ENCODE measurements at regions not wholly inside any gene's neighbourhood (a gene's known extent, or its start where the extent isn't known, plus 50 kb on each side); places are given as distances from the start of the nearest gene placed in this dataset.

DNA sequence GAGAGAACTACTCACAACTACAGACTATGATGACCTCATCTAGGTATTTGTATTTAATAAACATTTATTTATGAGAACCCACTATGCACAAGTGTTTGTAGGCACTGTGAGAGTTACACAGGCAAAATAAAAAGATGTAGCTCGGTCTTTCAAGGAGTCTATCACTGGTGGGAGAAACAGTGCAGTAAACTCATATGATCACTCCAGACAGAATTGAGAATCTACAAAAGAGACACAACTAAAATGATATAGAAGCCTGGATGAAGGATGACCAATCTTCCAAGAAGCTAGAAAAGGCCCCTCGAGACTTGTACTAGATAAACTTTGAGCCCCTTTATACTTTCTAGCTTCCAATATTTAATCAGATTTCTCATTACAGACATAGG lies 70.2 kb upstream of the ZBTB20 start:
- intact Hi-C loops (cut with DNase I) = no loop called here
- Histone ChIP-seq H3K27ac (no peak overlapping the region), H3K36me3 (replicated peaks in 1 of 2; ENCODE audit: insufficient read depth in 1 of 2, low read depth in 2 of 2) (no peaks in the 10 kb centered on the region), H3K4me3 (no peak overlapping the region), H3K4me1 (no peaks in the 10 kb centered on the region), H3K9me3 (no peaks in the 10 kb centered on the region), H3K27me3 (no peaks in the 10 kb centered on the region)
- 6 to 7% methylated on average over 2 of the region's 2 CpGs for WGBS, 2 donors
- DNase-seq (no peak), ATAC-seq (no peak)
- TF ChIP-seq, protein P1, sequence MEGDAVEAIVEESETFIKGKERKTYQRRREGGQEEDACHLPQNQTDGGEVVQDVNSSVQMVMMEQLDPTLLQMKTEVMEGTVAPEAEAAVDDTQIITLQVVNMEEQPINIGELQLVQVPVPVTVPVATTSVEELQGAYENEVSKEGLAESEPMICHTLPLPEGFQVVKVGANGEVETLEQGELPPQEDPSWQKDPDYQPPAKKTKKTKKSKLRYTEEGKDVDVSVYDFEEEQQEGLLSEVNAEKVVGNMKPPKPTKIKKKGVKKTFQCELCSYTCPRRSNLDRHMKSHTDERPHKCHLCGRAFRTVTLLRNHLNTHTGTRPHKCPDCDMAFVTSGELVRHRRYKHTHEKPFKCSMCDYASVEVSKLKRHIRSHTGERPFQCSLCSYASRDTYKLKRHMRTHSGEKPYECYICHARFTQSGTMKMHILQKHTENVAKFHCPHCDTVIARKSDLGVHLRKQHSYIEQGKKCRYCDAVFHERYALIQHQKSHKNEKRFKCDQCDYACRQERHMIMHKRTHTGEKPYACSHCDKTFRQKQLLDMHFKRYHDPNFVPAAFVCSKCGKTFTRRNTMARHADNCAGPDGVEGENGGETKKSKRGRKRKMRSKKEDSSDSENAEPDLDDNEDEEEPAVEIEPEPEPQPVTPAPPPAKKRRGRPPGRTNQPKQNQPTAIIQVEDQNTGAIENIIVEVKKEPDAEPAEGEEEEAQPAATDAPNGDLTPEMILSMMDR (IDR thresholded peaks at IDR 0.05) = no peak
- TF ChIP-seq POLR2A (IDR thresholded peaks at IDR 0.05) = no peak

DNA sequence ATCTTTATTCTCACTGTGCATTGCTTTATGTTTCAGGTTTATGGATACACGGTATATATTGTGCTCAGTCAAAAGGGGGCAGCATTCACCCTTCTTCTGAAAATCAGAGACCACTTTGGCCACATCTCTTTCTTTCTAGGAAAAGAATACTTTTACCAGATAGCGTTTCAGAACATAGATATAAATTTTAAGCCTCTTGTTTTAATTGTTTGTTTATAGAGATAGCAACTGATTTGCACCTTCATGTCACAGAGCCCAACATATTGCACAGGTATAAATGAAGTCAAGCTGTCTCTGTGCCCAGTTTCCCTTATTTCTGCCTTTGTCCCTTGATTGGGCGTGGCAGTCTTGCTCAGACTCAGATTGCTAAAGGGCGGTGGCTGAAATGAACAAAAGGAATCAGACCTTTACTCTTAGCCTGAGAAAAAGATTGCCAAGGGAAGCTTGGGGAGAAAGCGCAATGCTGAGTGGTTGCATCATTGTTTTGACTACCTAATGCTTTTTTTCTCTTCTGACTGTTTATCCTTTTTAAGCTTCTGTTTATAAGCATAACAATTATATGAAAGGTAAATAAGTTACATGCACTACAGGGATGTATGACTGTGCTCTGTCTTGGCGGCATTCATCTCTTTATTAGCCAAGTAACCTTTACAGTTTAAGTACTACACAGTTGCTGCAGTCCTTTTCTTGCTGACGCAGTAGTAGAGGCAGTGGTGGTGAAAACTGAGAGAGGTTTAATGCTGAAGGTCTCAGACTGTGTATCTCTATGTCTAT lies 70.8 kb upstream of the ZBTB20 start:
- H3K4me3 ChIP-seq = no peak overlapping the region
- intact Hi-C loops (cut with DNase I) = no loop called here
- no peaks in the 10 kb centered on the region for H3K36me3 ChIP-seq (replicated peaks in 1 of 2; ENCODE audit: insufficient read depth in 1 of 2, low read depth in 2 of 2)
- no peaks in the 10 kb centered on the region for H3K4me1 ChIP-seq
- 29 to 36% methylated on average over 7 of the region's 7 CpGs for WGBS, 2 donors
- H3K9me3 ChIP-seq = no peaks in the 10 kb centered on the region
- H3K27ac ChIP-seq = no peak overlapping the region
- DNase-seq = peak in 2 of 4 donors; percentile 11 to 16
- H3K27me3 ChIP-seq = no peaks in the 10 kb centered on the region
- no peak for ATAC-seq
- TF ChIP-seq, protein P1 (IDR thresholded peaks at IDR 0.05) = peak in 6 of 7 experiments; percentile 28 to 63 (median 46)
- no peak for TF ChIP-seq POLR2A (IDR thresholded peaks at IDR 0.05)

DNA sequence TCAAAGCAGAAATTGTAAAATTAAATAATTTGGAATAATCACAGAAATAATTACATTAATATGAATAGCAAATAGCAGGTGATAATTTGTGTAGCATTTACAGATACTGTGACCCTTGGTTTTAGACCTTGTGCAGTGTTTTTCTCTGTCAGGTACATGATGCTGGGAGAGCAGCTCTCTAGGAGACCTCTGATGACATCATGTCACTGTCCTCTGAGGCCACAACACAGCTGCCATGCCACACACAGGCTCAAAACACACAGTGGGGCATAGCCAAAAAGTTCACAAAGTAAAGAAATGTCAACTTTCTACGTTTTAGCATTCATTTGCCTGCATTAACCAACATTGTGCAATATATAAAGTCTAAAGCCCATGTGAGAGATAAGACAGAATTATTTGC lies 71.8 kb upstream of the ZBTB20 start:
- Histone ChIP-seq H3K36me3 (replicated peaks in 1 of 2; ENCODE audit: insufficient read depth in 1 of 2, low read depth in 2 of 2) (no peaks in the 10 kb centered on the region), H3K4me1 (no peaks in the 10 kb centered on the region), H3K4me3 (no peak overlapping the region), H3K9me3 (no peaks in the 10 kb centered on the region), H3K27ac (no peak overlapping the region), H3K27me3 (no peaks in the 10 kb centered on the region)
- intact Hi-C loops (cut with DNase I) = no loop called here
- WGBS, 2 donors = 8 to 19% methylated on average over 1 of the region's 1 CpG
- no peak for DNase-seq
- TF ChIP-seq, protein P1 (IDR thresholded peaks at IDR 0.05) = no peak
- no peak for TF ChIP-seq POLR2A (IDR thresholded peaks at IDR 0.05)
- ATAC-seq = no peak

DNA sequence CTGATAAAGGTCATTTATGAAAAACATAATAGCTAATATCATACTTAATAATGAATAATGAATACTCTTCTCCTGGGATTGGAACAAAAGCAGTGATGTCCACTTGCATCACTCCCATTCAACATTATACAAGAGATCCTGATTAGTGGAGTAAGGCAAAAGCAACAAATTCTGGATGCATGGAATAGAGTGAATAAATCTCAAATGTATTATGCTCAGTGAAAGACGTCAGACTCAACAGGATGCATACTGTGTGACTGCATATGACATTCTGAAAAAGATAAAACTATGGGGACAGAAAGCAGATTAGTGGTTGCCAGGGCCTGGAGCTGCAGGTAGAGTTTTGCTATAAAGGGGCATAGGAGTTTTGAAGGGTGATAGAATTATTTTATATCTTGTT lies 77.6 kb upstream of the ZBTB20 start:
- H3K27me3 ChIP-seq = no peaks in the 10 kb centered on the region
- no peak overlapping the region for H3K4me3 ChIP-seq
- intact Hi-C loops (cut with DNase I) = no loop called here
- DNase-seq = no peak
- 63 to 79% methylated on average over 1 of the region's 1 CpG for WGBS, 2 donors
- H3K36me3 ChIP-seq (replicated peaks in 1 of 2; ENCODE audit: insufficient read depth in 1 of 2, low read depth in 2 of 2) = no peaks in the 10 kb centered on the region
- TF ChIP-seq, protein P1 (IDR thresholded peaks at IDR 0.05) = no peak
- no peak for TF ChIP-seq POLR2A (IDR thresholded peaks at IDR 0.05)
- ATAC-seq = no peak
- H3K27ac ChIP-seq = no peak overlapping the region
- no peaks in the 10 kb centered on the region for H3K9me3 ChIP-seq
- H3K4me1 ChIP-seq = no peaks in the 10 kb centered on the region
